ENCODE measurements at regions not wholly inside any gene's neighbourhood (a gene's known extent, or its start where the extent isn't known, plus 50 kb on each side); places are given as distances from the start of the nearest gene placed in this dataset.

DNA sequence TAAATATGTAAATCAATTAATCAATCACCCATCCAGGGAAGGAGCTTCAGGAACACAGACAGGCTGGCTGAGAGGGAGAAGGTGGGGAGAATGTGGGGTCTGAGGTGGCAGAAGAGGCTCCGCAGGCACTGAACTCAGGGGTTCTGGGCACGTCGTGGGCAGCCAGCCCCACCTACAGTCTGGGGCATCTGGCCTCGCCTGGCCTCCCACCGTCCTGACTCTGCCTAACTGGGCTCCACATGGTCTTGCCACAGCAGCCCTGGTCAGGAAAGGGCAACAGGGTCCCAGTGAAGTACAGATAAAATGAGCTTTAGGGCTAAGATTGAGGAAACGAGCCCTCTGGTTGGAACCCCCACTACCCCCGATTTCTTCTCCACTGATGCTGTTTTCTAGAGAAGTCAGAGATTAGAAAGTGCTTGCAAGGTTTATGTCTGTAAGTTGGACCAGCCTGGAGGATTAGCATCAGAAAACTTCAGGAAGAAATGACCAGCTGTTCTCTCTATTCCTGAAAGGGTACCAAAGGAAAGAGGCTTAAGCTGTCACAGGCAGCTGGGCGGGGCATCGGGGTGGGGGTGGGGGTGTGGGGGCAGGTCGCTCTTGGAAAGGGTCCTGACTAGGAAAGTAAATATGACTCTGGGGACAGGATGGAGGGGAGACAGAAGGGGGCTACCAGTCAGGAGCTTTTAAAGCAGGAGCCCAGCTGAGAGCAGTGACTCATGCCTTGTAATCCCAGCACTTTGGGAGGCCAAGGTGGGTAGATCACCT, 261.7 kb downstream of the BUD13 start:
- in situ Hi-C loops (cut with MboI; ENCODE audit: low sequenced_read_pairs in 4 of 4) (no loop called here), intact Hi-C loops (cut with DNase I; ENCODE audit: low total_unique reads) (no loop called here)
- ATAC-seq, result no peak
- Histone ChIP-seq H3K4me3 (no peak overlapping the region), H3K4me1 (no peaks in the 10 kb centered on the region), H3K36me3 (no peaks in the 10 kb centered on the region), H3K27ac (no peak overlapping the region), H3K9me3 (no peaks in the 10 kb centered on the region), H3K27me3 (peaks cover 0 to 7% (median 6%) of the 10 kb centered on the region in 3 donors)
- TF ChIP-seq, protein P1, sequence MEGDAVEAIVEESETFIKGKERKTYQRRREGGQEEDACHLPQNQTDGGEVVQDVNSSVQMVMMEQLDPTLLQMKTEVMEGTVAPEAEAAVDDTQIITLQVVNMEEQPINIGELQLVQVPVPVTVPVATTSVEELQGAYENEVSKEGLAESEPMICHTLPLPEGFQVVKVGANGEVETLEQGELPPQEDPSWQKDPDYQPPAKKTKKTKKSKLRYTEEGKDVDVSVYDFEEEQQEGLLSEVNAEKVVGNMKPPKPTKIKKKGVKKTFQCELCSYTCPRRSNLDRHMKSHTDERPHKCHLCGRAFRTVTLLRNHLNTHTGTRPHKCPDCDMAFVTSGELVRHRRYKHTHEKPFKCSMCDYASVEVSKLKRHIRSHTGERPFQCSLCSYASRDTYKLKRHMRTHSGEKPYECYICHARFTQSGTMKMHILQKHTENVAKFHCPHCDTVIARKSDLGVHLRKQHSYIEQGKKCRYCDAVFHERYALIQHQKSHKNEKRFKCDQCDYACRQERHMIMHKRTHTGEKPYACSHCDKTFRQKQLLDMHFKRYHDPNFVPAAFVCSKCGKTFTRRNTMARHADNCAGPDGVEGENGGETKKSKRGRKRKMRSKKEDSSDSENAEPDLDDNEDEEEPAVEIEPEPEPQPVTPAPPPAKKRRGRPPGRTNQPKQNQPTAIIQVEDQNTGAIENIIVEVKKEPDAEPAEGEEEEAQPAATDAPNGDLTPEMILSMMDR (IDR thresholded peaks at IDR 0.05 in 4 of 5, conservative IDR thresholded peaks at IDR 0.05 in 1 of 5), result no peak
- no peak for TF ChIP-seq POLR2A (IDR thresholded peaks at IDR 0.05)
- no peak for DNase-seq

DNA sequence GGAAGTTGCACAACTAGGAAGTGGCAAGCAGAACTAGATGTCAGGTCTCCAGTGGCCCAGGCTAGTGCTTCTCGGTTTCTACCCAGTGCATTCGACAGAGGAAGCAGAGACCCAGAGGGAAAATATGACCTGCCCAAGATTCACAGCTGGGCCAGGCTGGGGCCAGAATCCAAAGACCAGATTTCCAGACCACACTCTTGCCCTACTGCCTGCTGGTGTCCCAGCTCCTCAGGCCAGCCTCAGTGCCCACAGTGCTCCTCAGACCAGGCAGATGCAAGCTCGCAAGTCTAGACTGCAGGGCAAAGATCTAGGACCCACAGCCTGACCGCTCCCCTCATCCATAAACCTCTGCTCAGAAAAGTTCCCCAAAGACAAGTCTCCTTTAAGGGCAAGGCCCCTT, 262.6 kb downstream of the BUD13 start:
- Histone ChIP-seq H3K27me3 (peaks cover 0 to 7% (median 6%) of the 10 kb centered on the region in 3 donors), H3K4me3 (no peak overlapping the region), H3K9me3 (no peaks in the 10 kb centered on the region), H3K36me3 (no peaks in the 10 kb centered on the region), H3K4me1 (no peaks in the 10 kb centered on the region), H3K27ac (no peak overlapping the region)
- no peak for DNase-seq
- intact Hi-C loops (cut with DNase I; ENCODE audit: low total_unique reads), result no loop called here
- no peak for ATAC-seq
- in situ Hi-C loops (cut with MboI; ENCODE audit: low sequenced_read_pairs in 4 of 4), result no loop called here
- TF ChIP-seq POLR2A (IDR thresholded peaks at IDR 0.05), result no peak
- TF ChIP-seq, protein P1 (IDR thresholded peaks at IDR 0.05 in 4 of 5, conservative IDR thresholded peaks at IDR 0.05 in 1 of 5), result no peak

DNA sequence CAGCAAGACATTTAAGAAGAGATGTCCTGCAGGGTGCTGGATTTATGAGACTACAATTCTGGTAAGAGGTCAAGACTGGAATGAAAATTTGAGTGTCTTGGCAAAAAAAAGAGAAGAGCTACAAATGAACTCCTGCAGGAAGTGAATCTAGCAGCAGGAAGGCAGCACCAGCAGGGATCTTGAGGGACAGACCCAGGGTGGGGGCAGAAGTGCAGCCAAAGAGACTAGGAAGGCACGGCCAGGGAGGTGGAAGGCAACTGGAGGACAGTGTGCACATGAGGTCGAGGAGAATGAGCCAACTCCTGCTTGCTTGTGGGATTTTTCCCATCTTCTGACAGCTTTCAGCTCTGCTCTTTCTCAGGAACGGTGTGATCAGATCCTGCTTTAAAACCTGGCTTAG, 263.2 kb downstream of the BUD13 start:
- Histone ChIP-seq H3K27ac (no peak overlapping the region), H3K36me3 (no peaks in the 10 kb centered on the region), H3K4me1 (no peaks in the 10 kb centered on the region), H3K4me3 (no peak overlapping the region), H3K27me3 (peaks cover 0 to 7% (median 6%) of the 10 kb centered on the region in 3 donors), H3K9me3 (no peaks in the 10 kb centered on the region)
- no peak for DNase-seq
- in situ Hi-C loops (cut with MboI; ENCODE audit: low sequenced_read_pairs in 4 of 4) (no loop called here), intact Hi-C loops (cut with DNase I; ENCODE audit: low total_unique reads) (no loop called here)
- no peak for ATAC-seq
- TF ChIP-seq POLR2A (IDR thresholded peaks at IDR 0.05), result no peak
- TF ChIP-seq, protein P1 (IDR thresholded peaks at IDR 0.05 in 4 of 5, conservative IDR thresholded peaks at IDR 0.05 in 1 of 5), result no peak

DNA sequence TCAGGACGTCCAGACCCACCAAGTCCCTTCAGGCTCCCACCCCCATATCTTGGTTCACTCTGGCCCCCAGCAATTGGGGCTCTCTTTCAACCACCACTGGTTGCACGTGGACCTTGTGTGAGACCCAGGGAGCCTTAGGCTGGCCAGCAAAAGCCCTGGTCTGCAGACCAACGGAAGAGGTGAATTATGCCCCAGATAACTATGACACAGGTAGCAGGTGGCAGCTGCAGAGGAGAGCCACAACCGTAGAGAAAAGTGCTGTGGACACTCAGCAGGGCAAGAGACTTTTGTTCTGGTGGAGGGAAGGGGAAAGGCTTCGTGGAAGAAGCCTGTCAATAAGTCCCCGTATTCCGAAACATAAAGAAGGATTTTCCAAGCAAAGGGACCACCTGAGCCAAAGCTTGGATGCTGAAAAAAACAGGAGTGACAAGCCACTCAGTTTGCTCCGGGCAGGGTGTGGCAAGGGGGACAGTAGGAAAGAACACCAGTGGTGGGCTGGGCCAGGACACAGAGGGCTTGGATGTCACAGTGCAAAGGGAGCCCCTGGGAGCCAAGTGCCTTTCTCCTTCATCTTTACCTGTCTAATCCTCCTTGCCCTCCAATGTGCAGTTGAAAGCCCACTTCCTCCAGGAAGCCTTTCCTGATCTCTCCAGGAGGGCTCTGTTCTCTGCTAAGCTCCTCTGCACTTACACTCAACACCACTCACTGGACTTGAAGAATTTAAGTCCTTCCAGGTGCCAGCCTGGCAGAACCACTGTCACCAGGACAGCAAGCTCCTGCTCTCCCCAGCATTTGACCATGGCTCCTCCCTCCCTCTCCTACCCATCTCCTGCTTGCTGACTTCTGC, 264.7 kb downstream of the BUD13 start:
- peaks cover 0 to 6% (median 3%) of the 10 kb centered on the region in 3 donors for H3K27me3 ChIP-seq
- ATAC-seq (no peak), DNase-seq (no peak)
- H3K4me3 ChIP-seq, result no peak overlapping the region
- no peak for TF ChIP-seq POLR2A (IDR thresholded peaks at IDR 0.05)
- TF ChIP-seq, protein P1 (IDR thresholded peaks at IDR 0.05 in 4 of 5, conservative IDR thresholded peaks at IDR 0.05 in 1 of 5), result no peak
- in situ Hi-C loops (cut with MboI; ENCODE audit: low sequenced_read_pairs in 4 of 4) (no loop called here), intact Hi-C loops (cut with DNase I; ENCODE audit: low total_unique reads) (no loop called here)
- H3K9me3 ChIP-seq, result no peaks in the 10 kb centered on the region
- no peaks in the 10 kb centered on the region for H3K36me3 ChIP-seq
- no peak overlapping the region for H3K27ac ChIP-seq
- peaks cover 2 to 5% of the 10 kb centered on the region in 2 donors for H3K4me1 ChIP-seq

Measured in gastrocnemius medialis (tissue), 4 donors.